CD4-positive, alpha-beta T cell (primary cell): ENCODE measurements at regions not wholly inside any gene's neighbourhood (a gene's known extent, or its start where the extent isn't known, plus 50 kb on each side); places are given as distances from the start of the nearest gene placed in this dataset.

Source experiments
- ATAC-seq: fragments of 200-7000 bp; cut with Tn5 transposase; one replicate; pipeline ENCODE4 v1.10.0; 2022; ENCODE audit warnings: mild to moderate bottlenecking; ENCODE audit not compliant: poor library complexity
- CTCF ChIA-PET: fragments of 350-600 bp; sonication (Branson Sonifier 250); formaldehyde crosslinking; loops from one replicate; lab custom pipeline; 2021; ENCODE audit warnings: antibody characterized with exemption, inconsistent platforms; lab: Charles Lee
- POLR2A ChIA-PET: fragments of 350-600 bp; sonication (Branson Sonifier 250); formaldehyde crosslinking; loops from one replicate; lab custom pipeline; 2021; ENCODE audit warnings: antibody characterized with exemption, inconsistent platforms; lab: Charles Lee
- DNase-seq, 14 experiments: peaks; one replicate each; pipeline ENCODE4 v3.0.0-alpha.2; 2013 to 2020; ENCODE audit warnings: mixed read lengths in 2 of 14
- H3K27ac ChIP-seq, 2 donors: one replicate each; pipeline versions ENCODE4 v1.5.1 to v1.7.0; 2013; ENCODE audit warnings: low read length in 2 of 2, low read depth in 1 of 2, mild to moderate bottlenecking in 1 of 2
- H3K27me3 ChIP-seq, 2 experiments: 1 replicate in 1 of 2; 2 replicates in 1 of 2; pipeline versions ENCODE4 v1.6.1 to v1.7.0; 2013; ENCODE audit warnings: low read length in 2 of 2, control low read depth in 1 of 2, mild to moderate bottlenecking in 1 of 2, moderate library complexity in 1 of 2; ENCODE audit not compliant: insufficient read depth in 2 of 2, control insufficient read depth in 1 of 2
- H3K36me3 ChIP-seq: one replicate; pipeline ENCODE4 v1.6.1; 2013; ENCODE audit warnings: low read length, control low read depth; ENCODE audit not compliant: insufficient read depth
- H3K4me1 ChIP-seq: one replicate; pipeline ENCODE4 v1.6.1; 2013; ENCODE audit warnings: low read length, control low read depth; ENCODE audit not compliant: insufficient read depth
- H3K4me3 ChIP-seq: one replicate; pipeline ENCODE4 v1.5.1; 2013; ENCODE audit warnings: mild to moderate bottlenecking, low read length, moderate library complexity
- H3K9me3 ChIP-seq, 2 experiments: 1 replicate in 1 of 2; 2 replicates in 1 of 2; pipeline versions ENCODE4 v1.6.1 to v1.7.0; 2013; ENCODE audit warnings: low read length in 2 of 2, mild to moderate bottlenecking in 2 of 2, control low read depth in 1 of 2, moderate library complexity in 1 of 2; ENCODE audit not compliant: control insufficient read depth in 1 of 2, insufficient read depth in 1 of 2
- H3K27ac Mint-ChIP-seq: one replicate; pipeline ENCODE4 v1.8.0; 2020; ENCODE audit warnings: mixed read lengths
- H3K27me3 Mint-ChIP-seq: one replicate; pipeline ENCODE4 v1.8.0; 2021; ENCODE audit warnings: mixed read lengths
- H3K36me3 Mint-ChIP-seq: one replicate; pipeline ENCODE4 v1.8.0; 2021; ENCODE audit warnings: low read depth, mixed read lengths
- H3K4me1 Mint-ChIP-seq: one replicate; pipeline ENCODE4 v1.8.0; 2021; ENCODE audit warnings: low read depth, mixed read lengths
- H3K4me3 Mint-ChIP-seq: one replicate; pipeline ENCODE4 v1.8.0; 2020; ENCODE audit warnings: mild to moderate bottlenecking, mixed read lengths
- H3K9me3 Mint-ChIP-seq: one replicate; pipeline ENCODE4 v1.8.0; 2020; ENCODE audit warnings: mixed read lengths
- CTCF ChIP-seq: fragments of 200-600 bp; IDR thresholded peaks from one replicate; pipeline ENCODE4 v1.8.0; 2022; ENCODE audit warnings: antibody characterized with exemption, mild to moderate bottlenecking
- intact Hi-C, 2 experiments: fragments of 100-400 bp; cut with DNase I in 1 of 2; cut with micrococcal nuclease in 1 of 2; formaldehyde crosslinking; loops; one replicate each; pipeline versions ENCODE4 v1.15.1 to v1.9.0; 2023 to 2025; cut with DNase I, micrococcal nuclease

GRCh38 chr17:70881093-70881492 lies 711.8 kb downstream of the KCNJ2 start:
- TF ChIP-seq CTCF = no peak
- no peaks in the 10 kb centered on the region for H3K9me3 ChIP-seq
- no peak for ATAC-seq
- H3K4me1 ChIP-seq = no peaks in the 10 kb centered on the region
- peaks cover 3% of the 10 kb centered on the region for H3K9me3 Mint-ChIP-seq
- no peaks in the 10 kb centered on the region for H3K4me1 Mint-ChIP-seq
- no peak overlapping the region for H3K27ac ChIP-seq
- no peaks in the 10 kb centered on the region for H3K27me3 Mint-ChIP-seq
- H3K27ac Mint-ChIP-seq = no peak overlapping the region
- H3K4me3 Mint-ChIP-seq = no peak overlapping the region
- no peak overlapping the region for H3K4me3 ChIP-seq
- no peak for DNase-seq
- intact Hi-C loops = no loop called here
- no peaks in the 10 kb centered on the region for H3K36me3 Mint-ChIP-seq
- H3K27me3 ChIP-seq = no peaks in the 10 kb centered on the region
- ChIA-PET CTCF (no interaction called here), POLR2A (no interaction called here)
- H3K36me3 ChIP-seq = no peaks in the 10 kb centered on the region

- no peak for ATAC-seq
- no peak overlapping the region for H3K27ac Mint-ChIP-seq
- no peaks in the 10 kb centered on the region for H3K4me1 Mint-ChIP-seq
- no peaks in the 10 kb centered on the region for H3K4me1 ChIP-seq
- POLR2A ChIA-PET = no interaction called here
- H3K36me3 Mint-ChIP-seq = no peaks in the 10 kb centered on the region
- intact Hi-C loops = no loop called here
- H3K27me3 Mint-ChIP-seq = no peaks in the 10 kb centered on the region
- no peaks in the 10 kb centered on the region for H3K36me3 ChIP-seq
- CTCF ChIA-PET = no interaction called here
- no peak for DNase-seq
- TF ChIP-seq CTCF = no peak
- no peak overlapping the region for H3K4me3 Mint-ChIP-seq
- no peak overlapping the region for H3K4me3 ChIP-seq
- H3K9me3 Mint-ChIP-seq = peaks cover 3% of the 10 kb centered on the region
- no peaks in the 10 kb centered on the region for H3K9me3 ChIP-seq
- H3K27ac ChIP-seq = no peak overlapping the region
- H3K27me3 ChIP-seq = no peaks in the 10 kb centered on the region
Observed at GRCh38 chr17:70882504-70882903, 713.2 kb downstream of the KCNJ2 start.

- intact Hi-C loops = no loop called here
- CTCF ChIA-PET = interaction anchor here (1.0 kb wide), 1 partner anchor 17 kb away, joined by 3 read pairs; no protein-coding TSS in a partner anchor
Observed at GRCh38 chr17:70886648-70887047, 717.3 kb downstream of the KCNJ2 start.

More at GRCh38 chr17:70886648-70887047, 717.3 kb downstream of the KCNJ2 start:
- no peaks in the 10 kb centered on the region for H3K27me3 Mint-ChIP-seq
- H3K27ac ChIP-seq = no peak overlapping the region
- no peaks in the 10 kb centered on the region for H3K4me1 Mint-ChIP-seq
- DNase-seq (no peak), ATAC-seq (no peak)
- POLR2A ChIA-PET = no interaction called here
- no peak overlapping the region for H3K27ac Mint-ChIP-seq
- H3K9me3 Mint-ChIP-seq = peaks cover 6% of the 10 kb centered on the region
- no peaks in the 10 kb centered on the region for H3K4me1 ChIP-seq
- TF ChIP-seq CTCF = no peak
- H3K27me3 ChIP-seq = no peaks in the 10 kb centered on the region
- no peak overlapping the region for H3K4me3 Mint-ChIP-seq
- H3K9me3 ChIP-seq = no peaks in the 10 kb centered on the region
- H3K4me3 ChIP-seq = no peak overlapping the region
- H3K36me3 Mint-ChIP-seq = no peaks in the 10 kb centered on the region
- H3K36me3 ChIP-seq = no peaks in the 10 kb centered on the region
